Uterus (tissue), 2 donors: ENCODE measurements at regions not wholly inside any gene's neighbourhood (a gene's known extent, or its start where the extent isn't known, plus 50 kb on each side); places are given as distances from the start of the nearest gene placed in this dataset.

Experiments used
- POLR2A ChIP-seq, 2 donors: fragments of 450-650 bp; IDR thresholded peaks; one replicate each; pipeline ENCODE4 v1.6.1; 2016; ENCODE audit warnings: antibody characterized with exemption in 2 of 2, mild to moderate bottlenecking in 1 of 2, moderate library complexity in 1 of 2
- TF ChIP-seq, protein P1 (sequence below), 4 experiments: fragments of 200-600 bp in 2 of 4; fragments of 450-650 bp in 2 of 4; sonication (generic) in 2 of 4; IDR thresholded peaks; one replicate each; pipeline ENCODE4 v1.5.1; 2016 to 2019; ENCODE audit warnings: antibody characterized with exemption in 4 of 4, mild to moderate bottlenecking in 2 of 4, moderate library complexity in 1 of 4

GRCh38 chr21:16353764-16354163, 624.0 kb downstream of the USP25 start:
- no peak for TF ChIP-seq POLR2A (IDR thresholded peaks at IDR 0.05)
- TF ChIP-seq, protein P1, sequence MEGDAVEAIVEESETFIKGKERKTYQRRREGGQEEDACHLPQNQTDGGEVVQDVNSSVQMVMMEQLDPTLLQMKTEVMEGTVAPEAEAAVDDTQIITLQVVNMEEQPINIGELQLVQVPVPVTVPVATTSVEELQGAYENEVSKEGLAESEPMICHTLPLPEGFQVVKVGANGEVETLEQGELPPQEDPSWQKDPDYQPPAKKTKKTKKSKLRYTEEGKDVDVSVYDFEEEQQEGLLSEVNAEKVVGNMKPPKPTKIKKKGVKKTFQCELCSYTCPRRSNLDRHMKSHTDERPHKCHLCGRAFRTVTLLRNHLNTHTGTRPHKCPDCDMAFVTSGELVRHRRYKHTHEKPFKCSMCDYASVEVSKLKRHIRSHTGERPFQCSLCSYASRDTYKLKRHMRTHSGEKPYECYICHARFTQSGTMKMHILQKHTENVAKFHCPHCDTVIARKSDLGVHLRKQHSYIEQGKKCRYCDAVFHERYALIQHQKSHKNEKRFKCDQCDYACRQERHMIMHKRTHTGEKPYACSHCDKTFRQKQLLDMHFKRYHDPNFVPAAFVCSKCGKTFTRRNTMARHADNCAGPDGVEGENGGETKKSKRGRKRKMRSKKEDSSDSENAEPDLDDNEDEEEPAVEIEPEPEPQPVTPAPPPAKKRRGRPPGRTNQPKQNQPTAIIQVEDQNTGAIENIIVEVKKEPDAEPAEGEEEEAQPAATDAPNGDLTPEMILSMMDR (IDR thresholded peaks at IDR 0.05), result no peak
